ENCODE measurements at regions not wholly inside any gene's neighbourhood (a gene's known extent, or its start where the extent isn't known, plus 50 kb on each side); places are given as distances from the start of the nearest gene placed in this dataset.

DNA sequence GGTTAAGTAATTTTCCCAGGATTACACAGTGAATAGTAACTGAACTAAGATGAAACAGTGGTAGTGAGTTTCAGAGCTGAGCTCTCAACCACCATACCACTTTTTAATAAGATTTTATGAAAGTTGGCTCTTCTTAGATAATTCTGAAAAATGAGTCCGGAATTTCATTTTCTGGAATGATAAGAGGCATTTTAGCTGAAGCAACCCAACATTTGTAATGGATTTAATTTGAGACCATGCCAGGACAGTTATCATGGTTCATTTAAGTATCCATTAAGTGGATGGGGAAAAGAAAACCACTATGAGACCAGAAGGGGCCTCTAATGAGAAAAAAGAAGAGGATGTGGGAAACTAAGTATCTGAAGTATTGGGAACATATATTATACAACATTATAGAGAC lies 464.7 kb upstream of the C9orf72 start:
- Mint-ChIP-seq H3K27me3 (ENCODE audit: low read depth) (no peaks in the 10 kb centered on the region), H3K9me3 (no peaks in the 10 kb centered on the region), H3K36me3 (ENCODE audit: insufficient read depth) (no peaks in the 10 kb centered on the region), H3K4me3 (no peak overlapping the region), H3K4me1 (ENCODE audit: low read depth) (no peaks in the 10 kb centered on the region)
- DNase-seq (no peak), ATAC-seq (no peak)

GRCh38 chr9:28045051-28045450 lies 471.8 kb upstream of the C9orf72 start:
- H3K36me3 Mint-ChIP-seq (ENCODE audit: insufficient read depth), result no peaks in the 10 kb centered on the region
- H3K9me3 Mint-ChIP-seq, result no peaks in the 10 kb centered on the region
- no peak overlapping the region for H3K4me3 Mint-ChIP-seq
- H3K27me3 Mint-ChIP-seq (ENCODE audit: low read depth), result no peaks in the 10 kb centered on the region
- ATAC-seq (no peak), DNase-seq (no peak)
- H3K4me1 Mint-ChIP-seq (ENCODE audit: low read depth), result no peaks in the 10 kb centered on the region

DNA sequence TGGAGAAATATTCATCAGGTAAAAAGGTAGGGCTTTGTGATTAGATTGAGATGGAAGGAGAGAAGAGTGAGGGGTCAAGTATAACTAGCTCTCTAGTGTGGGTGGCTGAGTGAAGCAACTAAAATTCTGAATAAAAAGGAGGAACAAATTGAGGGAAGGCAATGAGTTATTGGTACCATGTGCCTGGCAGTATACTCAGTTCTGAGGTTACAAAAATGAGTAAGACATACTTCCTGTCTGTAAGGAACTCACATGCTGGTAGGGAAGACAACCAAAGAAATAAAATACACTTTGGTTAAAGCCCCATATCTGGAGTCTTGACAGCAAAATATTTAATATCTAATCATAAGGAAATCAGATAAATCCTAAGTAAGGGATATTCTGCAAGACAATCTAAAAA lies 476.8 kb upstream of the C9orf72 start:
- H3K9me3 Mint-ChIP-seq, result no peaks in the 10 kb centered on the region
- no peak for DNase-seq
- H3K27me3 Mint-ChIP-seq (ENCODE audit: low read depth), result no peaks in the 10 kb centered on the region
- no peaks in the 10 kb centered on the region for H3K36me3 Mint-ChIP-seq (ENCODE audit: insufficient read depth)
- H3K4me3 Mint-ChIP-seq, result no peak overlapping the region
- ATAC-seq, result no peak
- H3K4me1 Mint-ChIP-seq (ENCODE audit: low read depth), result no peaks in the 10 kb centered on the region

- DNase-seq (no peak), ATAC-seq (no peak)
- Mint-ChIP-seq H3K36me3 (ENCODE audit: insufficient read depth) (no peaks in the 10 kb centered on the region), H3K9me3 (no peaks in the 10 kb centered on the region), H3K4me3 (no peak overlapping the region), H3K4me1 (ENCODE audit: low read depth) (no peaks in the 10 kb centered on the region), H3K27me3 (ENCODE audit: low read depth) (no peaks in the 10 kb centered on the region)
These were observed 477.7 kb upstream of the C9orf72 start for GRCh38 chr9:28050941-28051340.

DNA sequence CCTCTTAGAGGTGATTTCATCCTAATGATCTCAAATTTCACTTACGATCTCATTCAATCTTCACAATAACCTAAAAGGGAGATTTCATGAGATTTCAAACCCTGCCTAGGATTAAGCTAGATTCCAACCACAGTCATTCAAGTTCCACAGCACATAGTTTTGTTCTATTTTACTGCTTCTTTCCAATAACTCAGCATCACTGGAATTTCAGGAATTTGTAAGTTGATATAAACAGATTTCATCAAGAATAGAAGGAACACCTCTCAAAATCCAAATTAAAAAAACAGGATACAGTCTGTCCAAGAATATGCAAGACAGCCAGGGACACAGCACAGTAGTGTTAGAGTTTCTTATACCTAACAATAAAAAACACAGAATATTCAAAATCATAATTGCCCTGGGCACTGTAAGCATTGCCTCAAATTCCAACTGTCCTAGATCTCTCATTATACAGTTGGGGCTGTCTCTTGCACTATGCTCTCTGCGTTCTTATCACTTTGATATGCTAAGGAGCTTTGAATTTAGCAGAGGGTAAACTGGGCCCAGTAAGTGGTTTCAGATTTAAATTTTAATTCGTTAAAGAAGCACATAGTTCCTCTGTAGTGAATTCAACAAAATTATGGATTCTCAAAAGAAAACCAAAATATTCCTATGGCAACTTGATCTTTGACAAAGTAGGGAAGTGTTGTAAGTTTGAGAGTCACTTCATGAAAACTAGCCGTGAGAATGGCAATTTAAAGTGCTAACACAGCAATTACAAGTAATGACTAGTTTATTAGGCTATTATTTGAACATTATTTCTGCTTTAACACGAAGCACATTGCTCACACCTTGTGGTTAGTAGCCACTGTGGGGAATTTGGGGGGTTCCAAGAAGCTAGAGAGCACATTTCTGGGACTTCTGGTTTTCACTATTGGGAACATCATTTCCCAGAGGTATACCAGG lies 478.6 kb upstream of the C9orf72 start:
- H3K36me3 Mint-ChIP-seq (ENCODE audit: insufficient read depth), result no peaks in the 10 kb centered on the region
- no peak for ATAC-seq

DNA sequence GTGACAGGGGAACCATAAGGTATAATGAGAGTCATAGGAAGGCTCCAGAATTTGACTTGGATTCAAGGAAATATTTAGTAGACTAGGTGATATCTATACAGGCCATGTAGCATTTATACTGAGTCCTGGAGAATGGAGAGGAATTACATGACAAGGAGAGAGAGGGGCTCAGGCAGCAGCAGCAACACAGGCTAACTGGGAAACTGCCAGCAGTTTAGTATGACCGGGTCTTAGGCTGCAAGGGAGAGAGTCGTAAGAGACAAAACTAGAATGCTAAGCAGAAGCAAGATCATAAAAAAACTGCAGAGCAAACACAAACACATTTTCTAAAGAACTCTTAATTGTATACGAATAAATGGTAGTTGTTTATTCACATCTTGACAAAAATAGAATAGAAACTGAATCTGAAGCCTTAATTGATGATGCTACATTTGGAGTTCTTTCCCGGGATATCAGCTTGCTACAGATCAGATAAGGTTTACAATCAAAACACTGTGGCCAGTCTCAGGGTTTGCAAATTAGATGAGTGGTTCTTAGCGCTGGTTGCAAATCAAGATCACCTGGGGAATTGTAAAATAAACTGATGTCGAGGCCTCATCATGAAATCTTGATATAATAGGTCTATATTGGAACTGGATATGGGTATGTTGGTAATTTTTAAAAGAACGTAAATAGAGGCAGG lies 480.0 kb upstream of the C9orf72 start:
- H3K9me3 Mint-ChIP-seq, result no peaks in the 10 kb centered on the region
- no peaks in the 10 kb centered on the region for H3K4me1 Mint-ChIP-seq (ENCODE audit: low read depth)
- ATAC-seq (no peak), DNase-seq (no peak)
- H3K27me3 Mint-ChIP-seq (ENCODE audit: low read depth), result no peaks in the 10 kb centered on the region
- no peak overlapping the region for H3K4me3 Mint-ChIP-seq
- H3K36me3 Mint-ChIP-seq (ENCODE audit: insufficient read depth), result no peaks in the 10 kb centered on the region

More for the DNA sequence above, 478.6 kb upstream of the C9orf72 start:
- no peaks in the 10 kb centered on the region for H3K4me1 Mint-ChIP-seq (ENCODE audit: low read depth)
- H3K27me3 Mint-ChIP-seq (ENCODE audit: low read depth), result no peaks in the 10 kb centered on the region
- no peak for DNase-seq
- no peaks in the 10 kb centered on the region for H3K9me3 Mint-ChIP-seq
- H3K4me3 Mint-ChIP-seq, result no peak overlapping the region

DNA sequence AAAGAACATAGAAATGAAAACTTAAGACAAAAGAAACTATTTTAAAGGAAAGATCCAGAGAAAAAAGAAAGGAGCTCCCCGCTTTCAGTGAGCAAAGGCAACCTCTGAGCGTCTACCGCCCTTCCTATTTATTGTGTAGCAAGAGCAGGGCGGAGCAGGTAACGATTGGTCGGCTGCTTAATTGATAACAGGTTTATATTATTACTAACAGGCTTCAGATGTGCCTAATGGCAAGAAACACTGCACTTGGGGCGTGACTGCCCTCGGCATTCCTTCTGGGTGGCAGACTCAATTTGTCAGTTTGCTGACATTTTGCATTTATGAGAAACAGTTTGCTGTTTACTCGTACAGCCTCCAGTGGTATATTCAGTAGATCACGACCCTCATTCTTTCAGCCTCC lies 482.7 kb upstream of the C9orf72 start:
- no peaks in the 10 kb centered on the region for H3K9me3 Mint-ChIP-seq
- ATAC-seq (no peak), DNase-seq (no peak)
- H3K4me1 Mint-ChIP-seq (ENCODE audit: low read depth), result no peaks in the 10 kb centered on the region
- no peaks in the 10 kb centered on the region for H3K36me3 Mint-ChIP-seq (ENCODE audit: insufficient read depth)
- no peaks in the 10 kb centered on the region for H3K27me3 Mint-ChIP-seq (ENCODE audit: low read depth)
- no peak overlapping the region for H3K4me3 Mint-ChIP-seq

GRCh38 chr9:28056466-28056865 lies 483.2 kb upstream of the C9orf72 start:
- H3K4me3 Mint-ChIP-seq, result no peak overlapping the region
- ATAC-seq, result no peak
- H3K9me3 Mint-ChIP-seq, result no peaks in the 10 kb centered on the region
- no peak for DNase-seq
- H3K4me1 Mint-ChIP-seq (ENCODE audit: low read depth), result no peaks in the 10 kb centered on the region
- H3K36me3 Mint-ChIP-seq (ENCODE audit: insufficient read depth), result no peaks in the 10 kb centered on the region
- H3K27me3 Mint-ChIP-seq (ENCODE audit: low read depth), result no peaks in the 10 kb centered on the region

DNA sequence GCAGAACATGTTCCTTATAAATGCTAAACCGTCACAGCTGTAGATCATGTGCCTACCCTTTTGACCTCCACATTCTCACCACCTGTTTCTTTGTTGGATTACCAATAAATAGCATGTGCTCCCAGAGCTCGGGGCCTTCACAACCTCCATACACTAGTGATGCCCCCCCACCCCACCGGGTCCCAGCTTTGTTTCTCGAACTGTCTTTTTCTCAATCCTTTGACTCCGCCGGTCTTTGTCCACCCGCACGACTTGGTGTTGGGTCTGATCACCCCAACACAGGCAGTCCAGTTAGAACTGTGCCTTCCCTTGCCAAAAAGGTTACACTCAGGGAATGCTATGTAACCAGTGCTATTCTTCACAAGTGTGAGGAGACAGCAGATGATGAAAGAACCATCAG lies 485.9 kb upstream of the C9orf72 start:
- Mint-ChIP-seq H3K4me1 (ENCODE audit: low read depth) (no peaks in the 10 kb centered on the region), H3K9me3 (no peaks in the 10 kb centered on the region), H3K27me3 (ENCODE audit: low read depth) (no peaks in the 10 kb centered on the region), H3K4me3 (no peak overlapping the region), H3K36me3 (ENCODE audit: insufficient read depth) (no peaks in the 10 kb centered on the region)
- DNase-seq (no peak), ATAC-seq (no peak)

GRCh38 chr9:28064241-28064815 lies 491.0 kb upstream of the C9orf72 start:
- Mint-ChIP-seq H3K4me3 (no peak overlapping the region), H3K4me1 (ENCODE audit: low read depth) (no peaks in the 10 kb centered on the region), H3K27me3 (ENCODE audit: low read depth) (no peaks in the 10 kb centered on the region), H3K36me3 (ENCODE audit: insufficient read depth) (no peaks in the 10 kb centered on the region), H3K9me3 (no peaks in the 10 kb centered on the region)
- DNase-seq (no peak), ATAC-seq (no peak)

- no peaks in the 10 kb centered on the region for H3K36me3 Mint-ChIP-seq (ENCODE audit: insufficient read depth)
- H3K27me3 Mint-ChIP-seq (ENCODE audit: low read depth), result no peaks in the 10 kb centered on the region
- ATAC-seq, result no peak
- H3K4me1 Mint-ChIP-seq (ENCODE audit: low read depth), result no peaks in the 10 kb centered on the region
- H3K4me3 Mint-ChIP-seq, result no peak overlapping the region
- no peaks in the 10 kb centered on the region for H3K9me3 Mint-ChIP-seq
- no peak for DNase-seq
These were observed 500.0 kb upstream of the C9orf72 start for GRCh38 chr9:28073270-28073669.

- Mint-ChIP-seq H3K9me3 (no peaks in the 10 kb centered on the region), H3K36me3 (ENCODE audit: insufficient read depth) (no peaks in the 10 kb centered on the region), H3K27me3 (ENCODE audit: low read depth) (no peaks in the 10 kb centered on the region), H3K4me3 (no peak overlapping the region), H3K4me1 (ENCODE audit: low read depth) (no peaks in the 10 kb centered on the region)
- ATAC-seq, result no peak
- no peak for DNase-seq
These were observed 506.4 kb upstream of the C9orf72 start for GRCh38 chr9:28079677-28080076.

DNA sequence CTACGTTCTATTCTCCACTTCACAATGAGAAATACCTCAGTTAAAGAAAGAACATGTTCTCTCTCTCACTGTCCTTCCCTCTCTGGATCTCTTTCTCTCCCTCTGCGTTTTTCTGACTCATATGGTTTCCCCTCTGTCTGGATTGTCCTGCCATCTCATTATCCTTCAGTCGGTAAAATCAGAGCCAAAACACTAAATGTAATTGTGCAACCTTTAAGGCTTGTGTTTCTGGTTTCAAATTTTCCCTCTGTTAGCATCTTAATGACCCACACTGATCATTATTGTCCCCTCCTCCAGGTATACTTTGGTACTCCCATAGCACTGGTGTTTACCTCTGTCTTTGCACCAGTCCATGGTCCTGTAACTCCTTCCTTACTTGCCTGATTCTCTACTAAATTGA lies 509.4 kb upstream of the C9orf72 start:
- H3K4me1 Mint-ChIP-seq (ENCODE audit: low read depth), result no peaks in the 10 kb centered on the region
- H3K4me3 Mint-ChIP-seq, result no peak overlapping the region
- no peaks in the 10 kb centered on the region for H3K36me3 Mint-ChIP-seq (ENCODE audit: insufficient read depth)
- DNase-seq (no peak), ATAC-seq (no peak)
- no peaks in the 10 kb centered on the region for H3K27me3 Mint-ChIP-seq (ENCODE audit: low read depth)
- H3K9me3 Mint-ChIP-seq, result no peaks in the 10 kb centered on the region

DNA sequence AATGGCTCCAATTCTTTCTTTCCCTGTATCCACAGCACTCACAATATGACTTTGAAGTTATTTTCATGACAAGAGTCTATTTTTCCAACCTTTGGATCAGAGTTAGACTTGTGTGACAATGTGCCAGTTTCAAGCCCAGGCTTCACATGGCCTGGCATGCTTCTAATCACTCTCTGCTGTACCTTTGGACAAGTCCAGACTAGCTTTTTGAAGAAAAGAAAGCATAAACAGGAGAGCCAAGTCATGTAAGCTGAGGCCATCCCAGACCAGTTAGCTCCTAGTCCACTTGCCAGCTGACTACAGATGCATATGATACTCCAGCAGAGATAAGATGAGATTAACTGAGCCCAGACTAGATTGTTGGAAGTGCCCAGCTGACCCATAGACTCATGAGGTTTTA lies 513.6 kb upstream of the C9orf72 start:
- no peaks in the 10 kb centered on the region for H3K27me3 Mint-ChIP-seq (ENCODE audit: low read depth)
- no peaks in the 10 kb centered on the region for H3K36me3 Mint-ChIP-seq (ENCODE audit: insufficient read depth)
- no peaks in the 10 kb centered on the region for H3K9me3 Mint-ChIP-seq
- no peaks in the 10 kb centered on the region for H3K4me1 Mint-ChIP-seq (ENCODE audit: low read depth)
- no peak overlapping the region for H3K4me3 Mint-ChIP-seq
- ATAC-seq, result no peak
- no peak for DNase-seq

Data from activated T-cell treated with anti-CD3 and anti-CD28 coated beads, Interleukin-2, amount 50 U/mL, for 4 hours (primary cell).